HG03432 (cell line): ENCODE measurements at regions not wholly inside any gene's neighbourhood (a gene's known extent, or its start where the extent isn't known, plus 50 kb on each side); places are given as distances from the start of the nearest gene placed in this dataset.
"Not testable (repeated sequence)": the region's sequence is repeated elsewhere in the genome, so short reads cannot be mapped to it uniquely, and the experiment has no call there.

Source experiments
- ATAC-seq: cut with Tn5 transposase; IDR thresholded peaks from one replicate; pipeline ENCODE4 v1.9.1; 2021; ENCODE audit warnings: mild to moderate bottlenecking, moderate library complexity; ENCODE audit not compliant: unreplicated experiment

- ATAC-seq, result no peak
Measured at GRCh38 chr14:92223025-92223424, 99.9 kb upstream of the SLC24A4 start.

GRCh38 chr14:92224358-92224954 lies 98.5 kb upstream of the SLC24A4 start:
- ATAC-seq, result no peak

DNA sequence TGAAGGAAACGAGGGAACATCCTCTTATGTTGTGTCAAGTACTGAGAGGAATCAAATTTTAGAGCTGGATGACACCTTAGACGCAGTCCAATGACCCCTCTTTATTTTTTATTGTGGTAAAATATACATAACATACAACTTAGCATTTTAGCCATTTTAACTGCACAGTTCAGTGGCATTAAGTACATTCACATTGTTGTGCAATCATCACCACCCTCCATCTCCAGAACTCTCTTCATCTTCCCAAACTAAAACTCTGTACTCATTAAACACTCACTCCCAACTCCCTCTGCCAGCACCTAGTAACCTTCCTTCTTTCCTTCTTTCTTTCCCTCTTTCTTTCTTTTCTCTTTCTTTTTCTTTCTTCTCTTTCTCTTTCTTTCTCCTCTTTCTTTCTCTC lies 97.2 kb upstream of the SLC24A4 start:
- ATAC-seq, result no peak

GRCh38 chr14:92226166-92226565 lies 96.8 kb upstream of the SLC24A4 start:
- not testable (repeated sequence) for ATAC-seq

DNA sequence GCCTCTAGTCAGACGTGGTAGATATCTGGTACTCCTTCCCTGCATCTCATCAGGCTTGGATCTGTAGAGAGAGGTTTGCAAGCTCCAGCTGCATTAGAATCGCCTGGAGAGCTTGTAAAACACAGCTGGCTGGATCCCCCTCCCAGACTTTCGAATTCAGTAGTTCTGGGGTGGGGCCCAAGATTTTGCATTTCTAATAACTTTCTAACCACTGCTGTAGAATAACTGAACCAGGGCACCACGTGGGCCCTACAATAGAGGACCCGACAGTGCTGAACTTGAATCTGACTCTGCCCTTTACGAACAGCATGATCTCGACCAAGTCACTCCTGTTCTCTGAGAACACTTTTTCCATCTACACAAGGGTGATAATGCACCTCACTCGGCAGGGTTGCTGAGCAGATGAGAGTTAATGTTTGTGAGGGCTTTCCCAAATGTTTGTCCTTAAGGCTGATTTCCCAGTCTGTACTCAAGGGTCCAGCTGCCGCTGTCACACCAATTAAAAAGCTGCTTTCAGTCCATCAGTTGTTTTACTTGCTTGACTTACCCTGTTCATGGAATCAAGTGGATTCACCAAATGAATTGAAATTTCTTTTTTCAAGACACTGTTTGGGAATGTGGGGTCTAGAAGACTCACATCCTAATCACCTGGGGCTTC lies 86.6 kb upstream of the SLC24A4 start:
- ATAC-seq, result no peak

GRCh38 chr14:92240658-92241057 lies 82.3 kb upstream of the SLC24A4 start:
- ATAC-seq, result no peak

DNA sequence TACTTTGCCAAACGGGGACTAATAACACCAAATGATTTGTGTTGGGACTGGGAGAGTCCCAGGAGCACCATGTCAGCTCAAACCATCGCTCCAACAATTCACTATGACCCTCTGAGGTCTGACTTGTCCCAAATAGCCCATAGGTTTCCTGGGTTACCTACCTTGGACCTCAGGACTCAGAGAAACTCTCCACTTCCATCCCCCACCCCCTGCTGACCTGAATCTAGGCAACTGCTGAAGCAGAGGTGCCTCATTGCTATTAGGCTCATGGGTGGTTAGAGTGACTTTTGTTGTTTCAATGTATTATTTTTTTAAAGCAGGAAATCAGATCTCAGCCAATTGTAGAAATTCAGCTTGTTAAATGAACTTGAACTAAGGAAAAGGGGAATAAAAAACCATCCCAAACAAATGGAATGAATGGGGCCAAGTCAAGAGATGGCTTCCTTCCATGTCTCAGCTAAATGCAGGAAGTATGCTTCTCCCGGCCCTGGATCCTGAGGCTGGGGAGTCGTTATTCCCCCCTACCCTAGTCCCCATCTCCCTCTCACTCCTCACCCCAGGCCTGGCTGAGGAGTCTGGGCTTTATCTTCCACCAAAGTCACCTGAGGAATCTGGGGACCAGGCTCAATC lies 80.9 kb upstream of the SLC24A4 start:
- no peak for ATAC-seq

GRCh38 chr14:92244805-92245204 lies 78.2 kb upstream of the SLC24A4 start:
- no peak for ATAC-seq

DNA sequence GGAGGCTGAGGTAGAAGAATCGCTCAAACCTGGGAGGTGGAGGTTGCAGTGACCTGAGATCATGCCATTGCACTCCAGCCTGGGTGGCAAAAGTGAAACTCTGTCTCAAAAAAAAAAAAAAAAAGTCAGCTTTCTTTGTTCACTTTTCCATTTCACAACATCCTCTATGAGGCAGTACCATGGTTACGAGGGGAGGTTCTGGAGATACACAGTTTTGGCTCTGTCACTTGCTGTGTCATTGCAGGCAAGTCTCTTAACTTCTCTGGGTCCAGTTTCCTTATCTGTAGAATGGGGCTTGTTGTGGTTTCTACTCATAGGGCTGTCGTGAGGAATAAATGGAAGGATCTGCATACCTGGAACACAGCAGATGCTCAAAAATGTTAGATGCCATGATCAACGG lies 75.6 kb upstream of the SLC24A4 start:
- no peak for ATAC-seq

GRCh38 chr14:92247947-92248346 lies 75.0 kb upstream of the SLC24A4 start:
- no peak for ATAC-seq

DNA sequence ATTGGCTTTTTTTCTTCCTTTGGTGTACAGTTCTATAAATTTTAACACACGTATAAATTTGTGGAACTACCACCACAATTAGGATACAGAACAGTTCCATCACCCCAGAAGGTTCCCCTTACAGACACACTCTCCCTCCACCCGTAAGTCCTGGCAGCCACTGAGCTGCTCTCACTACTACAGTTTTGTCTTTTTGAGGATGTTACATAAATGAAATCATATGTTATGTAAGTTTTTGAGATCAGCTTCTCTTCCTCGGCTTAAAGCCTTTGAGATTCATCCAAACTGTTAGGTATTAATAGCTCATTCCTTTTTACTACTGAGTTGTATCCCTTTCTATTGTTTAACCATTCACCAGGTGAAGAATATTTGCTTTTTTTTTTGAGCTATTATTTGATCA lies 74.3 kb upstream of the SLC24A4 start:
- no peak for ATAC-seq

- not testable (repeated sequence) for ATAC-seq
Measured at GRCh38 chr14:92250366-92250765, 72.6 kb upstream of the SLC24A4 start.

DNA sequence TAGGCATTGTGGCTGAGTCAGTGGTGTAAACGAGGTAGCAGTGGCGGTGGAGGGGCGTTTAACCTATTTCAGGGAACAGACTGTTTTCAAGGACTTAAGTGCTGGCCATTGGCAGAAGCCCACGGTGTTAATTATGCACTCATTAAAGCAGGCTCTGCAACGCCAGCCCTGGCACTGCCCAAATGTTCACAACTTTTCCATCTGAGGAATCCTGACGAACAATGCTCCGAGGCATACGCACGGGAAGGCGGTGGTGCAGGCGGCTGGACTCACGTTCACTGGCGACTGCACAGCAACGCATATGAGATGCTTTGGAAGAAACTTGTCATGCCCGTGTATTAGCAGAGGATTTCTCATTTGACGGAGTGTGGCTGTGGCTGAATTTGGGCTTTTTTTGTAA lies 70.6 kb upstream of the SLC24A4 start:
- ATAC-seq, result no peak

DNA sequence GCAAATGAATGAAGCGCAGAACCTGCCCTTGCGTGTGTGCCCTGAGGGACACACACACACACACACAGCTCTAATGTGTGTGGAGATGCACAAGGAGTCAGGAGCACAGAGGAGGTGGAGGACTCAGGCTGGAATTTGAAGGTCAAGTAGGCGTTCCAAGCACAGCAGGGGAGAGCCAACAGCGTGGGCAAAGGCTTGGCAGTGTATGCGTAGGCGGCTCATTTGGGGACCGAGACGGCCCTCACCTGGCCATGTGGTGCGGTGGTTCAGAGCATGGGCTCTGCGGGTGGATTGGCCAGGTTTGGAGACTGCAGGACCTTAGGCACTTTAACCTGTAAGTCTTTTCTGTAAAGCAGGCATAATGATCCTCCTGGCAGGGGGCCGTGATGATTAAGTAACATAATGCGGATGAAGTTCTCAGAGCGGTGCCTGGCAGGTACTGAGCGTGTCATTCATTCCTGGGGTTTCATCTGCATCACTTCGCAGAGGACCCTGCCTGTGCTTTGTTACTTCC lies 69.5 kb upstream of the SLC24A4 start:
- no peak for ATAC-seq

DNA sequence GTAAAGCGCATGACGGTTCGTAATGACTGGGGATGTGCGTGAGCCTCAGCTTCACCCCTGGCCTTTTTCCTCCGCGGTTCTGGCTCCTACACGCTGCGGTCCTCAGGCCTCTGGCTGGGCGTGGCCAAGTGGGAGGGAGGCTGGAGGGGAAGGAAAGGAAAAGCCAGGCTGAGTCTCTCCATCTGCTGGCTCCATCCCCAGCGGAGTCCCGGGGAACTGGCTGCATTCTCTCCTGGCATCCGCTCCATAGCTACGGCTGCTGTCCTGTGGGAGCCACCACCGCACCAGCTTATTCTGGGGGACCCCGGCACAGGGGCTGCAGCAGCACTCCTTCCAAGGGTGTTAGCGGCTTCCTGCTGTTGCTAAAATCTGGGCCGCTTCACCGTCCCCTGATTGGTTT lies 68.2 kb upstream of the SLC24A4 start:
- no peak for ATAC-seq

- ATAC-seq, result no peak
Measured at GRCh38 chr14:92258934-92259333, 64.0 kb upstream of the SLC24A4 start.

DNA sequence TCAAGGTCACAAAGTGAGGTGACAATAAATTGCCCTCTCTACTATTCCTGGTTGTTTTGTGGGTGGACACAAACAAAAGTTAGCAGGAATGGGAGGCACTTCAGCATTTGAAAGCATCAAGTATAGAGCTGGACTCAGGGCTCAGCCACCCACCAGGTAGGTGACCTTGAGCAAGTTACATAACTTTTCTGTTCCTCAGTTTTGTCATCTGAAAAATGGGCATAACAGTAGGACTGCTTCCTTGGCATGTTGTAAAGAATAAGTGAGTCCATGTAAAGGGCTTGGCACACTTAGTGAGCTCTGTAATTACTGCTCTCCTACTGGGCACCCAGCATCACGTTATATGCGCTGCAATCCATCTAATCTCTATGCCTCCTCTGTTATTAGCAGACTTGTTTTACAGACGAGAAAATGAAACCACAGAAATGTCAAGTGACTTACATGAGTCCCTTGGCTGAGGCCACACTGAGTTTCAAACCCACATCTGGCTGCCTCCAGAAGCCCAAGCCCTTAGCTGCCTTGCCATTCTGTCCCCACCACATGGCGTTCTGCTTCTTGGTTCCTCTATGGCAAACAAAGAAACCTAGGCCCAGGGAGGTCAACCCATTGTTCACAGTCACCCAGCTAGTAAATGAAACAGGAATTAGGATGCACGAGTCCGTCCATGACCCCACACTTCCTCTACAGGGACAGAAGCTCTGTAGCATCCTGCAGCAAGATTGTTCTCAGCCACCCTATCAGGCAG lies 63.2 kb upstream of the SLC24A4 start:
- peak; percentile 76 for ATAC-seq

DNA sequence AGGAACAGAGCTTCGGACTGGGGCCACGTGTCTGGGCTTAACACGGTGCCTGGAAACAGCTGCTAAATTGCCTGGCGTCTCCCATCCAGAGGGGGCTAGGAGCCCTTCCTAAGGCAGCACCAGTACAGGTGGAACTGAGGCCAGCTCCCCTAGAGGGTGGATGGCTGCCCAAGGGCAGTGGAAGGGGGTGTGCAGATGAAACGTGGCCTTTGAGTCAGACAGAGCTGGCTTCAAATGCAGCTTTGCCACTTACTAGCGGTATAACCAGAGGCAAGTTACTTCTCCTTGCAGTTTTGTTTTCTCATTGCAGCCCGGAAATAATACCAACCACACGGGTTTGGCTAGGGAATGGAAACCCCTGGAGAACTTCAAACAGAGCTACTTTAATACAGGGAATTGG lies 59.3 kb upstream of the SLC24A4 start:
- ATAC-seq, result no peak

- ATAC-seq, result no peak
Measured at GRCh38 chr14:92264195-92264594, 58.8 kb upstream of the SLC24A4 start.

DNA sequence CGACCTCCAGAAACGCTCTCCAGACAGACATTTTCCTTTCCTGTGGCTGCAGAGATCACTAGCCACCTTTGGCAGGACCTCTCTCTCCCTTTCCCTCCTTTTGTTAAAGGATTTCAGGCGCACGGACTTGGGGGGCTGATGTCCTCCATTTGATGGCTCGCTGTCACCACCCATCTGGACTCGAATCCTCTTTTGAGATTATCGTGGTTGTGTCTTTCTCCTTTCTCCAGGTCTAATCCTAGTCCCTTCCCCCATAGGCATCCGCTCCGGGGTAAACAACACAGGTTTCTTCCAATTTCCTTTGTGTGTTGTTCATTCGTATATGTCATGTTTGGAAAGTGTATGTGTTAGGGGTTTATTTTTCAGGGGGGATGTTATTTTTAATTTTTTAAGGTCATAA lies 56.7 kb upstream of the SLC24A4 start:
- ATAC-seq, result no peak
